HEK293 (cell line): ENCODE measurements at regions not wholly inside any gene's neighbourhood (a gene's known extent, or its start where the extent isn't known, plus 50 kb on each side); places are given as distances from the start of the nearest gene placed in this dataset.

ENCODE experiments used
- GLI2 ChIP-seq: fragments of 450-650 bp; formaldehyde crosslinking; IDR thresholded peaks from 2 replicates; pipeline ENCODE4; 2017; ENCODE audit warnings: missing biosample characterization, missing genetic modification characterization, low read depth, borderline replicate concordance
- RBAK ChIP-seq: fragments of 450-650 bp; formaldehyde crosslinking; IDR thresholded peaks from 2 replicates; pipeline ENCODE4 v1.5.1; 2016; ENCODE audit warnings: missing biosample characterization, missing genetic modification characterization
- TRIM28 ChIP-seq: IDR thresholded peaks from 2 replicates; pipeline ENCODE4 v1.6.1; 2011; ENCODE audit warnings: low read length, control low read depth, borderline replicate concordance
- YY1 ChIP-seq: fragments of 450-650 bp; formaldehyde crosslinking; IDR thresholded peaks from 2 replicates; pipeline ENCODE4 v1.5.1; 2018; ENCODE audit warnings: missing biosample characterization, missing genetic modification characterization
- ZNF140 ChIP-seq: fragments of 450-650 bp; formaldehyde crosslinking; IDR thresholded peaks from 2 replicates; pipeline ENCODE4 v1.5.1; 2016; ENCODE audit warnings: missing biosample characterization, missing genetic modification characterization
- ZNF169 ChIP-seq: fragments of 450-650 bp; formaldehyde crosslinking; IDR thresholded peaks from 2 replicates; pipeline ENCODE4 v1.5.1; 2016; ENCODE audit warnings: missing biosample characterization, missing genetic modification characterization
- ZNF350 ChIP-seq: fragments of 450-650 bp; formaldehyde crosslinking; IDR thresholded peaks from 2 replicates; pipeline ENCODE4 v1.5.0; 2017; ENCODE audit warnings: missing biosample characterization, mild to moderate bottlenecking, missing genetic modification characterization
- ZNF623 ChIP-seq: fragments of 450-650 bp; formaldehyde crosslinking; IDR thresholded peaks from 2 replicates; pipeline ENCODE4 v1.5.1; 2016; ENCODE audit warnings: missing biosample characterization, missing genetic modification characterization
- ZNF747 ChIP-seq: fragments of 450-650 bp; formaldehyde crosslinking; IDR thresholded peaks from 2 replicates; pipeline ENCODE4 v1.5.1; 2016; ENCODE audit warnings: missing biosample characterization, missing genetic modification characterization
- TF ChIP-seq, protein P1 (sequence below): fragments of 450-650 bp; formaldehyde crosslinking; IDR thresholded peaks from 2 replicates; pipeline ENCODE4 v1.5.1; 2016; ENCODE audit warnings: missing biosample characterization, missing genetic modification characterization
- TF ChIP-seq, protein P2 (sequence below): fragments of 450-650 bp; formaldehyde crosslinking; IDR thresholded peaks from 2 replicates; pipeline ENCODE4 v1.5.1; 2016; ENCODE audit warnings: missing biosample characterization, missing genetic modification characterization

DNA sequence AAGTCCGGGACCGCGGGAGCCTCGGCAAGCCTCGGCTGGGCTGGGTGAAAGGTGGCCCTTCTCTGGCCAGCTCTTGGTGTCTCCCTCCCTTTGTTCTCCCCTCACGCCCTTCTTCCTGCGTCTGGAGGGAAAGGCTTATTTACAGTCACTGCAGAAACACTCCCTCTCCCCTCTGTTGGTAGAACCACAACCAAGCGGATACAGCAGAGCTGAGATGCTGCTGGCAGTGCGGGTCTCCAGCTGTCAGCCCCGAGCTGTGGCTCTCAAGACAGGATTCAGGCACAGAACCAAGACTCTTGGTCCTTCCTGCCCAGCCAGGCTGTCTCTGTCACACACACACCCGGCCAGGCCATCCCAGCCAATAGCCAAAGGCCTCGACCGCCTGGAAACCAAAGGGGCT lies 133.3 kb downstream of the ENGASE start:
- no peak for TF ChIP-seq TRIM28
- TF ChIP-seq, protein P1, sequence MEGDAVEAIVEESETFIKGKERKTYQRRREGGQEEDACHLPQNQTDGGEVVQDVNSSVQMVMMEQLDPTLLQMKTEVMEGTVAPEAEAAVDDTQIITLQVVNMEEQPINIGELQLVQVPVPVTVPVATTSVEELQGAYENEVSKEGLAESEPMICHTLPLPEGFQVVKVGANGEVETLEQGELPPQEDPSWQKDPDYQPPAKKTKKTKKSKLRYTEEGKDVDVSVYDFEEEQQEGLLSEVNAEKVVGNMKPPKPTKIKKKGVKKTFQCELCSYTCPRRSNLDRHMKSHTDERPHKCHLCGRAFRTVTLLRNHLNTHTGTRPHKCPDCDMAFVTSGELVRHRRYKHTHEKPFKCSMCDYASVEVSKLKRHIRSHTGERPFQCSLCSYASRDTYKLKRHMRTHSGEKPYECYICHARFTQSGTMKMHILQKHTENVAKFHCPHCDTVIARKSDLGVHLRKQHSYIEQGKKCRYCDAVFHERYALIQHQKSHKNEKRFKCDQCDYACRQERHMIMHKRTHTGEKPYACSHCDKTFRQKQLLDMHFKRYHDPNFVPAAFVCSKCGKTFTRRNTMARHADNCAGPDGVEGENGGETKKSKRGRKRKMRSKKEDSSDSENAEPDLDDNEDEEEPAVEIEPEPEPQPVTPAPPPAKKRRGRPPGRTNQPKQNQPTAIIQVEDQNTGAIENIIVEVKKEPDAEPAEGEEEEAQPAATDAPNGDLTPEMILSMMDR = no peak
- TF ChIP-seq ZNF623 (tag by site-specific recombination) = no peak
- no peak for TF ChIP-seq ZNF169 (tag by site-specific recombination)
- no peak for TF ChIP-seq GLI2 (tag by site-specific recombination)
- no peak for TF ChIP-seq YY1 (tag by site-specific recombination)
- TF ChIP-seq ZNF350 (tag by site-specific recombination) = no peak
- TF ChIP-seq ZNF747 (tag by site-specific recombination) = no peak
- TF ChIP-seq RBAK (tag by site-specific recombination) = no peak
- no peak for TF ChIP-seq ZNF140 (tag by site-specific recombination)
- TF ChIP-seq, protein P2, sequence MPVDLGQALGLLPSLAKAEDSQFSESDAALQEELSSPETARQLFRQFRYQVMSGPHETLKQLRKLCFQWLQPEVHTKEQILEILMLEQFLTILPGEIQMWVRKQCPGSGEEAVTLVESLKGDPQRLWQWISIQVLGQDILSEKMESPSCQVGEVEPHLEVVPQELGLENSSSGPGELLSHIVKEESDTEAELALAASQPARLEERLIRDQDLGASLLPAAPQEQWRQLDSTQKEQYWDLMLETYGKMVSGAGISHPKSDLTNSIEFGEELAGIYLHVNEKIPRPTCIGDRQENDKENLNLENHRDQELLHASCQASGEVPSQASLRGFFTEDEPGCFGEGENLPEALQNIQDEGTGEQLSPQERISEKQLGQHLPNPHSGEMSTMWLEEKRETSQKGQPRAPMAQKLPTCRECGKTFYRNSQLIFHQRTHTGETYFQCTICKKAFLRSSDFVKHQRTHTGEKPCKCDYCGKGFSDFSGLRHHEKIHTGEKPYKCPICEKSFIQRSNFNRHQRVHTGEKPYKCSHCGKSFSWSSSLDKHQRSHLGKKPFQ (tag by site-specific recombination) = no peak
